Parathyroid adenoma (tissue), 2 donors: ENCODE measurements at regions not wholly inside any gene's neighbourhood (a gene's known extent, or its start where the extent isn't known, plus 50 kb on each side); places are given as distances from the start of the nearest gene placed in this dataset.
"Not testable (repeated sequence)": the region's sequence is repeated elsewhere in the genome, so short reads cannot be mapped to it uniquely, and the experiment has no call there.

Experiments used
- H2AFZ ChIP-seq: fragments of 300-600 bp; sonication (generic); one replicate; pipeline ENCODE4 v1.7.0; 2017; ENCODE audit warnings: antibody characterized with exemption, mild to moderate bottlenecking
- H3K27ac ChIP-seq: fragments of 300-600 bp; sonication (generic); one replicate; pipeline ENCODE4 v1.7.0; 2017
- H3K27me3 ChIP-seq: fragments of 300-600 bp; sonication (generic); one replicate; pipeline ENCODE4 v1.7.0; 2017; ENCODE audit warnings: low read length; ENCODE audit not compliant: control insufficient read depth, insufficient read depth
- H3K36me3 ChIP-seq: fragments of 300-600 bp; sonication (generic); one replicate; pipeline ENCODE4 v1.7.0; 2017; ENCODE audit warnings: low read length; ENCODE audit not compliant: control insufficient read depth, insufficient read depth
- H3K4me1 ChIP-seq: fragments of 300-600 bp; sonication (generic); one replicate; pipeline ENCODE4 v1.7.0; 2017; ENCODE audit warnings: control low read depth
- H3K4me2 ChIP-seq: fragments of 300-600 bp; sonication (generic); one replicate; pipeline ENCODE4 v1.7.0; 2017; ENCODE audit warnings: low read length
- H3K4me3 ChIP-seq: fragments of 300-600 bp; sonication (generic); one replicate; pipeline ENCODE4 v1.7.0; 2017; ENCODE audit warnings: low read depth, low read length
- H3K79me2 ChIP-seq: fragments of 300-600 bp; sonication (generic); one replicate; pipeline ENCODE4 v1.7.0; 2017; ENCODE audit warnings: control low read depth
- H3K9ac ChIP-seq: fragments of 300-600 bp; sonication (generic); one replicate; pipeline ENCODE4 v1.7.0; 2017; ENCODE audit warnings: mild to moderate bottlenecking
- H3K9me3 ChIP-seq: fragments of 300-600 bp; sonication (generic); one replicate; pipeline ENCODE4 v1.7.0; 2017; ENCODE audit warnings: low read length; ENCODE audit not compliant: control insufficient read depth
- CTCF ChIP-seq: fragments of 300-600 bp; sonication (generic); IDR thresholded peaks from one replicate; pipeline ENCODE4 v1.7.0; 2017; ENCODE audit warnings: antibody characterized with exemption, mild to moderate bottlenecking
- donor health status: primary hyperparathyroidism.

GRCh38 chr7:131057015-131057793, 270.5 kb upstream of the MKLN1 start:
- no peak overlapping the region for H3K9ac ChIP-seq
- H3K27ac ChIP-seq = no peak overlapping the region
- no peak overlapping the region for H3K4me3 ChIP-seq

GRCh38 chr7:131057794-131058070, 269.9 kb upstream of the MKLN1 start:
- no peaks in the 10 kb centered on the region for H3K9me3 ChIP-seq
- peaks cover 14% of the 10 kb centered on the region for H3K4me1 ChIP-seq
- H3K27me3 ChIP-seq = no peaks in the 10 kb centered on the region
- H3K27ac ChIP-seq = no peak overlapping the region
- H3K79me2 ChIP-seq = peaks cover 64% of the 10 kb centered on the region
- no peak overlapping the region for H3K9ac ChIP-seq
- H3K4me3 ChIP-seq = no peak overlapping the region
- no peaks in the 10 kb centered on the region for H3K36me3 ChIP-seq
- no peak overlapping the region for H2AFZ ChIP-seq
- H3K4me2 ChIP-seq = no peak overlapping the region
- no peak for TF ChIP-seq CTCF

More at GRCh38 chr7:131057015-131057793, 270.5 kb upstream of the MKLN1 start:
- Histone ChIP-seq H3K79me2 (peaks cover 63% of the 10 kb centered on the region), H3K4me1 (peaks cover 19% of the 10 kb centered on the region), H2AFZ (no peak overlapping the region), H3K36me3 (no peaks in the 10 kb centered on the region), H3K27me3 (no peaks in the 10 kb centered on the region), H3K4me2 (no peak overlapping the region), H3K9me3 (no peaks in the 10 kb centered on the region)
- no peak for TF ChIP-seq CTCF

GRCh38 chr7:131058561-131059288, 269.0 kb upstream of the MKLN1 start:
- H3K4me3 ChIP-seq, H2AFZ ChIP-seq, H3K4me2 ChIP-seq, H3K9me3 ChIP-seq, H3K9ac ChIP-seq, H3K27ac ChIP-seq, H3K36me3 ChIP-seq, H3K27me3 ChIP-seq: not testable (repeated sequence)
- peaks cover 65% of the 10 kb centered on the region for H3K79me2 ChIP-seq
- H3K4me1 ChIP-seq = peaks cover 13% of the 10 kb centered on the region

- H3K79me2 ChIP-seq = peaks cover 63% of the 10 kb centered on the region
- H3K27me3 ChIP-seq, H3K4me3 ChIP-seq, H3K9me3 ChIP-seq, H3K36me3 ChIP-seq, H3K4me2 ChIP-seq, H2AFZ ChIP-seq, H3K9ac ChIP-seq, H3K4me1 ChIP-seq, H3K27ac ChIP-seq: not testable (repeated sequence)
Measured at GRCh38 chr7:131059401-131059800, 268.3 kb upstream of the MKLN1 start.

- no peak for TF ChIP-seq CTCF
- Histone ChIP-seq H3K79me2 (peaks cover 59% of the 10 kb centered on the region), H3K4me1 (peaks cover 8% of the 10 kb centered on the region)
Measured at GRCh38 chr7:131061158-131061557, 266.5 kb upstream of the MKLN1 start.

More at GRCh38 chr7:131061158-131061557, 266.5 kb upstream of the MKLN1 start:
- Histone ChIP-seq H3K36me3 (no peaks in the 10 kb centered on the region), H3K4me2 (peak overlapping the region; percentile 51), H2AFZ (no peak overlapping the region), H3K27ac (no peak overlapping the region), H3K9ac (no peak overlapping the region), H3K27me3 (no peaks in the 10 kb centered on the region), H3K4me3 (peak overlapping the region; percentile 13), H3K9me3 (no peaks in the 10 kb centered on the region)
